ENCODE measurements at regions not wholly inside any gene's neighbourhood (a gene's known extent, or its start where the extent isn't known, plus 50 kb on each side); places are given as distances from the start of the nearest gene placed in this dataset.

- no peak overlapping the region for H3K27ac ChIP-seq
- H3K4me3 ChIP-seq, result no peak overlapping the region
- no peak for DNase-seq
- no peaks in the 10 kb centered on the region for H3K36me3 ChIP-seq
- no peaks in the 10 kb centered on the region for H3K9me3 ChIP-seq
- no peaks in the 10 kb centered on the region for H3K4me1 ChIP-seq
- no peaks in the 10 kb centered on the region for H3K27me3 ChIP-seq
- no peak for TF ChIP-seq CTCF (IDR thresholded peaks at IDR 0.05)
- no peak for TF ChIP-seq EP300 (IDR thresholded peaks at IDR 0.05)
- no peak for TF ChIP-seq POLR2A (IDR thresholded peaks at IDR 0.05)
- no peak for TF ChIP-seq POLR2AphosphoS5 (IDR thresholded peaks at IDR 0.05)
- ATAC-seq (ENCODE audit: low FRiP score in 2 of 2), result no peak
These were observed 110.4 kb downstream of the SALL1 start for GRCh38 chr16:51040637-51041036.

GRCh38 chr16:51039638-51040331 lies 111.3 kb downstream of the SALL1 start:
- Histone ChIP-seq H3K4me1 (no peaks in the 10 kb centered on the region), H3K27me3 (no peaks in the 10 kb centered on the region), H3K27ac (no peak overlapping the region), H3K9me3 (no peaks in the 10 kb centered on the region), H3K4me3 (no peak overlapping the region), H3K36me3 (no peaks in the 10 kb centered on the region)
- TF ChIP-seq EP300 (IDR thresholded peaks at IDR 0.05), result no peak
- no peak for TF ChIP-seq POLR2AphosphoS5 (IDR thresholded peaks at IDR 0.05)
- TF ChIP-seq CTCF (IDR thresholded peaks at IDR 0.05), result no peak
- TF ChIP-seq POLR2A (IDR thresholded peaks at IDR 0.05), result no peak
- whole genome bisulfite sequencing, 2 donors, result 68 to 71% methylated on average over 11 to 14 of the region's 14 CpGs
- DNase-seq (no peak), ATAC-seq (ENCODE audit: low FRiP score in 2 of 2) (no peak)

- no peaks in the 10 kb centered on the region for H3K27me3 ChIP-seq
- TF ChIP-seq POLR2AphosphoS5 (IDR thresholded peaks at IDR 0.05), result no peak
- TF ChIP-seq POLR2A (IDR thresholded peaks at IDR 0.05), result no peak
- no peak for TF ChIP-seq CTCF (IDR thresholded peaks at IDR 0.05)
- no peak for TF ChIP-seq EP300 (IDR thresholded peaks at IDR 0.05)
- H3K27ac ChIP-seq, result no peak overlapping the region
- DNase-seq, result no peak
- ATAC-seq (ENCODE audit: low FRiP score in 2 of 2), result no peak
- H3K36me3 ChIP-seq, result no peaks in the 10 kb centered on the region
- no peak overlapping the region for H3K4me3 ChIP-seq
- WGBS, 2 donors, result 66 to 95% methylated on average over 5 to 7 of the region's 7 CpGs
- H3K4me1 ChIP-seq, result no peaks in the 10 kb centered on the region
- no peaks in the 10 kb centered on the region for H3K9me3 ChIP-seq
These were observed 115.4 kb downstream of the SALL1 start for GRCh38 chr16:51035711-51036110.

GRCh38 chr16:51035110-51035498 lies 116.0 kb downstream of the SALL1 start:
- H3K27me3 ChIP-seq, result no peaks in the 10 kb centered on the region
- no peaks in the 10 kb centered on the region for H3K36me3 ChIP-seq
- DNase-seq (no peak), ATAC-seq (ENCODE audit: low FRiP score in 2 of 2) (no peak)
- H3K4me1 ChIP-seq, result no peaks in the 10 kb centered on the region
- H3K4me3 ChIP-seq, result no peak overlapping the region
- H3K27ac ChIP-seq, result no peak overlapping the region
- TF ChIP-seq CTCF (IDR thresholded peaks at IDR 0.05) (no peak), POLR2AphosphoS5 (IDR thresholded peaks at IDR 0.05) (no peak), EP300 (IDR thresholded peaks at IDR 0.05) (no peak), POLR2A (IDR thresholded peaks at IDR 0.05) (no peak)
- no peaks in the 10 kb centered on the region for H3K9me3 ChIP-seq
- WGBS, 2 donors, result 68 to 72% methylated on average over 3 of the region's 3 CpGs

- Histone ChIP-seq H3K4me1 (no peaks in the 10 kb centered on the region), H3K27ac (no peak overlapping the region), H3K4me3 (no peak overlapping the region), H3K27me3 (no peaks in the 10 kb centered on the region), H3K36me3 (no peaks in the 10 kb centered on the region), H3K9me3 (no peaks in the 10 kb centered on the region)
- 37 to 42% methylated on average over 6 of the region's 6 CpGs for WGBS, 2 donors
- TF ChIP-seq EP300 (IDR thresholded peaks at IDR 0.05), result no peak
- TF ChIP-seq POLR2A (IDR thresholded peaks at IDR 0.05), result no peak
- no peak for TF ChIP-seq POLR2AphosphoS5 (IDR thresholded peaks at IDR 0.05)
- TF ChIP-seq CTCF (IDR thresholded peaks at IDR 0.05), result no peak
- DNase-seq (no peak), ATAC-seq (ENCODE audit: low FRiP score in 2 of 2) (peak in 1 of 2 donors; percentile 35)
These were observed 116.5 kb downstream of the SALL1 start for GRCh38 chr16:51034481-51035109.
